HG03432 (cell line): ENCODE measurements at regions not wholly inside any gene's neighbourhood (a gene's known extent, or its start where the extent isn't known, plus 50 kb on each side); places are given as distances from the start of the nearest gene placed in this dataset.
"Not testable (repeated sequence)": the region's sequence is repeated elsewhere in the genome, so short reads cannot be mapped to it uniquely, and the experiment has no call there.

ENCODE experiments used
- ATAC-seq: cut with Tn5 transposase; IDR thresholded peaks from one replicate; pipeline ENCODE4 v1.9.1; 2021; ENCODE audit warnings: mild to moderate bottlenecking, moderate library complexity; ENCODE audit not compliant: unreplicated experiment

DNA sequence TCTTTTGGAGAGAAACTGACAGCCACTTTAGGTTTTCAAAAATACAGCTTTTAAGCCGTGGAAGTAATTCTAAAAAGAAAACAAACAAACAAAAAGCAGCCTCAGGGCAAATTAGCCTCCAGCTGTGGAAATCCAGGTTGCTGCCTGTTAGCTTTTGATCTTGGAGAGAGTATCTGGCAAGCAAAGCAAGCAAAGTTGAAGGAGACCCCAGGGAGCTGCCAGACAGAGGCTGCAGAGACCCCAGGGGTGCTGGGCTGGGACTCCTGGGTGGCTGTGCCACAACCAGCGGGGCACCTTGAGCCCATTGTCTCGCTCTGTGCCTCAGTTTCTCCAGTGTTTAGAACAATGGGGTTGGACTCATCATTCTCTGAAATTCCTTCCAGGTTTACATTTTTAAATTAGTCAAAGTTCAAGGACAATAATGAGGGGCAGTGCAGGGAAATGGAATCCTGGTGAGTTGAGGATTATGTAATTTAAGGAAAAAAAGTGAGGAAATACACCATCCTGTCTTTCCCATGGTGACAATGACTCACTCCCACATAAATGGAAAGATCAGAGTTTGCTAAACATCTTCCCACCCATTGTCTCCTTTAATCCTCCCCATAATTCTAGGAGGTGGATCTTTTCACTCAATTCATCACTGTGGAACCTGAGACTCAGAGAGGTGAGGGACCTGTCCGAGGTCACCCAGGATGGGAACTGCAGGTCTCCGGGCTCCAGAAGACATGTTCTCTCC lies 480.5 kb downstream of the MATN1 start:
- ATAC-seq: no peak

DNA sequence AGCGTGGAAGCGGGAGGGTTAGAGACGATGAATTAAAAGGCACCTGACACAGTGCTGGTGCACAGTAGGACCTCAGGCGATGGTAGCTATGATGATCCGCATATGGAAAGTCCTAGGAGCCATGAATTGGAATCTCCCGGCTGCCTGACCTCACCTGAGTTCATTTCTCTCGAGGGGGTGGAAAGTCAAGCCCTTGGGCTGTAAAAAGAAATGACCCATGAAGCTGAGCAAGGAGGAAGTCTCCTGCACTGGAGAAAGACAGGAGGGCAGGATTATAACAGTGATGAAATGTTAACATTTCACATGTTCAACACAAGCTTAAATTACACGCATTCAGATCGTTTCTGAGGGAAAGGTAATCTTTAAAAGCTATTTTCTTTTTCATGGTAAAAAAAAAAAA lies 481.2 kb downstream of the MATN1 start:
- ATAC-seq: no peak

GRCh38 chr1:30241681-30242080 lies 481.7 kb downstream of the MATN1 start:
- no peak for ATAC-seq

DNA sequence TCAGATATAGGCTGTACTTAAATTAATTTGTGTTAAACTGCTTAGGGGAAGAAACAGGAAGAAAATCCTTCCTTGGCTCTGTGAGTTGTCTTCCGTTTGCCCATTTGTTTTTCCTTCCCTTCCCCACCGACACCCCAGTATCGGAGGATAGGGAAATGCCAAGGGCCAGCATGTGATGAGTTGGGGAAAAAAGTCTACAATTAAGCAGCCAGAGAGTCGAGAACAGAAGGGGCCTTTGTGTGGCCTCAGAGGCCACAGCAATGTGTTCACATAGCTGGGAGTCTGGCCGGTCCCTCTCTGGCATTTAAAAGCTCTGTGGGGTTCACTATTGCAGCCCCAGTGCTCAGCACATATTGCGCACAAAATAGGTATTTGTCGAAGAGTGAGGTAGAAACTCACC lies 489.3 kb downstream of the MATN1 start:
- ATAC-seq: no peak

GRCh38 chr1:30232288-30232899 lies 491.0 kb downstream of the MATN1 start:
- ATAC-seq: no peak

- no peak for ATAC-seq
Observed at GRCh38 chr1:30229960-30230359, 493.4 kb downstream of the MATN1 start.

GRCh38 chr1:30229557-30229956 lies 493.8 kb downstream of the MATN1 start:
- no peak for ATAC-seq

GRCh38 chr1:30226648-30227047 lies 496.7 kb downstream of the MATN1 start:
- ATAC-seq: no peak

DNA sequence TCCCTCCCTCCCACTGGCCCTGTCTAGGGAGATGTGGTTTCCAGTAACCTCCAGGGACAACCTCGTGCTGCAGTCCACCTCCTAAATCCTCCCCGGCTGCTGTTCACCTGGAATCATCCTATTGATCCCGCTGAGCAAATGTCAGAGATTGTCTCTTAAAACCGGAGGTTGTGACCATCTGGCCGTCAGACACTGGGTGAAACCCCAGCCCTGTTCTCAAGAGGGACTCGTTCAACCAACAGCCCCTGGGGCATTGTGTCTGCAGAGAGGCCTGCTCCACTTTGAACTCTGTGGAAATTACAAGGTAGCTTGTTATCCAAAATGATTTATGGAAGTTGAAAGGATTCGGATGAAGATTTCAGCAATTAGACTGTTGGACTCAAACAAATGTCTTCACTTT lies 498.0 kb downstream of the MATN1 start:
- ATAC-seq: no peak

- ATAC-seq: no peak
Observed at GRCh38 chr1:30219675-30220074, 503.7 kb downstream of the MATN1 start.

DNA sequence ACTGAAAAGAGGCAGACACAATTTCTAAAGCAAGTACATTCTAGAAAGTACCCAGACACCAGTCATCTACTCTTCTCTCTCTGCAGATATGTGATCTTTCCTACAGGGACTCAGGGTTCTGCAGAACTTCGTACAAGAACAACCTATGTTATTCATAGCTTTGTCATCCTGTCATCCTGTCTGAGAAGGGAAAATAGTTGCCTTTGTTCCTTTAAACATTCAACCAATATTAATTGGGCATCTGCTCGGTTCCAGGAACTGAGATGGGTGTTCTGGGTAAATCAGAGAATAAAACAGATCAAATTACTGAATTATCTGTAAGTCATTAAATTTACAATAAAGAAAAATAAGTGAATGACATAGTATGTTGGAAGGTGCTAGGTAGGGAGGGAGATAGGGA lies 504.9 kb downstream of the MATN1 start:
- ATAC-seq: no peak

DNA sequence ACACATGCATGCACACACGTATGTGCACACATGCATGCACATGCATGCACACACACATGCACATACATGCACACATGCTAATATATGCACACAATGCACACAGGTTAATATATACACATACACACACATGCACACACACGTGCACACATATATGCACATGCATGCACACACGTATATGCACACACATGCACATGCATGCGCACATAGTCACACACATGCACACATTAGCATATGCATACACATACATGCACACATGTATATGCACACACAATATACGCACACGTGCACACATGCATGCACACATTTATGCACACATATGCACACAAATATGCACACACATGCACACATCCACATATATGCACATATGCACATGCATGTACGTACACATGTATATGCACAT lies 506.8 kb downstream of the MATN1 start:
- ATAC-seq: no peak

GRCh38 chr1:30213936-30214335 lies 509.4 kb downstream of the MATN1 start:
- ATAC-seq: no peak

DNA sequence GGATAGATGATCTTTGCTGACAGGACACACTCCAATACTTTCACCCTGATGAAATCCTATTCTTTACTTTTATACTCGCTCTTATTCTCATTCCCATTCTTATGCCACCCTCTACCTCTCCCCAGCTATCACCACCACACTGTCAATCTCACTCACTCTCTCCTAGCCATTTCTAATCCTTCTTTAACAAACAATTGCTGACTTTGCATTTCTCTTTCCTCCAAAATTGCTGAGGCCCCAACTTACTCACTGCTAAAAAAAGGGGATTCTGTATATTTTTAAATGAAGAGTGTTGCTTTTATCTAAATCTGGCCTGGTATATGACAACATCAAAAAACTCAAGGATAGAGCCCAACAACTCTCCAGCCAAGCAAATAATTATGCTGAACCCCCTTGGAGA lies 515.4 kb downstream of the MATN1 start:
- not testable (repeated sequence) for ATAC-seq

DNA sequence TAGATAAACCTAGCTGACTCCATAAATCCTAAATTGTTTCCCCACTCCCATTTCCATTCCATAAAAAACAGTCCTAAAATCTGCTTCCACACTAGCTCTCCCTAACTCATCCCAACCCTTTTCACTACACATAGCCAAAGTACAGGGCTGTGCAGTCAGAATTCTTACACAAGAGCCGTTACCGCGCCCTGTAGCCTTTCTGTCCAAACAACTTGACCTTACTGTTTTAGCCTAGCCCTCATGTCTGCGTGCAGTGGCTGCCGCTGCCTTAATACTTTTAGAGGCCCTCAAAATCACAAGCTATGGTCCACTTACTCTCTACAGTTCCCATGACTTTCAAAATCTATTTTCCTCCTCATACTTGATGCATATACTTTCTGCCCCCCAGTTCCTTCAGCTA lies 516.8 kb downstream of the MATN1 start:
- ATAC-seq: not testable (repeated sequence)

DNA sequence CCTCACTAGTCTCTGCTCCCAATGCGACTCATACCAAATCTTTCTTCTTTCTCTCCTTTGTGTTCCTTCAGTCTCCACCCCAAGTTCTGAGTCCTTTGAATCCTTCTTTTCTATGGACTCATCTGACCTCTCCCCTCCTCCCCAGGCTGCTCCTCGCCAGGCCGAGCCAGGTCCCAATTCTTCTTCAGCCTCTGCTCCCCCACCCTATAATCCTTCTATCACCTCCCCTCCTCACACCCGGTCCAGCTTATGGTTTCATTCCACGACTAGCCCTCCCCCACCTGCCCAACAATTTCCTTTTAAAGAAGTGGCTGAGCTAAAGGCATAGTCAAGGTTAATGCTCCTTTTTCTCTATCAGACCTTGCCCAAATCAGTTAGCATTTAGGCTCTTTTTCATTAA lies 518.5 kb downstream of the MATN1 start:
- not testable (repeated sequence) for ATAC-seq

DNA sequence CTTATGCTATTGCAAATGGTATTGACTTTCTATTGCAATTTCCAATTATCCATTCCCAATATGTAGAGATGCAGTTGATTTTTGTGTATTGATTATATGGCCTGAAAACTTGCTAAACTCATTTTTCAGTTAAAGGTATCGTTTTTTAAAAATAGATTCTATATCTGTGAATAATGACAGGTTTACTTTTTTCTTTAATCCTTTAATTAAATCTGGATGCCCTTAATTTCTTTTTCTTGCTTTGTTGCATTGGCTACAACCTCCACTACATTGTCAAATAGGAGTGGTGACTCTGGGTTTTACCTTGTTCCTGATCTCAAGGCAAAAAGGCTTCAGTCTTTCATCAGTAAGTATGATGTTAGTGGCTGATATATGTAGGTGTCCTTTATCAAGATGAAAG lies 522.4 kb downstream of the MATN1 start:
- ATAC-seq: no peak

DNA sequence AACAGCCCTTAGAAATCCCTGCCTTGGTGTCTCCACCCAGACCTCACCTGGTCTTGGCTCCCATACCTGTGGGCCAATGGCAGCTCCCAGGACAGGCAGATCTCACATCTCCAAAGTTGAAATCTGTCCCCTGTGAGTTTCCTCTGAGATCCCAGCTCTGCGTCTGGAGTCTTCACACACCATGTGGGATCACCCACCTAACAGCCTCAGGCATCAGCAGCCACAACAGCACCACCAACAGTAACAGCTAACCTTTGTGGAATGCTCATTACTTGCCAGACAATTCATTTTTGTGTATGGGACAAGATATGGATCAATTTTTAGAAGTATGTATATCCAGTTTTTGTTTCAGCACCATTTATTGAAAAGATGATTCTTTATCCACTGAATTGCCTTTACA lies 523.2 kb downstream of the MATN1 start:
- ATAC-seq: no peak

GRCh38 chr1:30199563-30199962 lies 523.8 kb downstream of the MATN1 start:
- ATAC-seq: no peak

GRCh38 chr1:30198795-30199403 lies 524.5 kb downstream of the MATN1 start:
- no peak for ATAC-seq

GRCh38 chr1:30198451-30198760 lies 525.0 kb downstream of the MATN1 start:
- ATAC-seq: no peak

DNA sequence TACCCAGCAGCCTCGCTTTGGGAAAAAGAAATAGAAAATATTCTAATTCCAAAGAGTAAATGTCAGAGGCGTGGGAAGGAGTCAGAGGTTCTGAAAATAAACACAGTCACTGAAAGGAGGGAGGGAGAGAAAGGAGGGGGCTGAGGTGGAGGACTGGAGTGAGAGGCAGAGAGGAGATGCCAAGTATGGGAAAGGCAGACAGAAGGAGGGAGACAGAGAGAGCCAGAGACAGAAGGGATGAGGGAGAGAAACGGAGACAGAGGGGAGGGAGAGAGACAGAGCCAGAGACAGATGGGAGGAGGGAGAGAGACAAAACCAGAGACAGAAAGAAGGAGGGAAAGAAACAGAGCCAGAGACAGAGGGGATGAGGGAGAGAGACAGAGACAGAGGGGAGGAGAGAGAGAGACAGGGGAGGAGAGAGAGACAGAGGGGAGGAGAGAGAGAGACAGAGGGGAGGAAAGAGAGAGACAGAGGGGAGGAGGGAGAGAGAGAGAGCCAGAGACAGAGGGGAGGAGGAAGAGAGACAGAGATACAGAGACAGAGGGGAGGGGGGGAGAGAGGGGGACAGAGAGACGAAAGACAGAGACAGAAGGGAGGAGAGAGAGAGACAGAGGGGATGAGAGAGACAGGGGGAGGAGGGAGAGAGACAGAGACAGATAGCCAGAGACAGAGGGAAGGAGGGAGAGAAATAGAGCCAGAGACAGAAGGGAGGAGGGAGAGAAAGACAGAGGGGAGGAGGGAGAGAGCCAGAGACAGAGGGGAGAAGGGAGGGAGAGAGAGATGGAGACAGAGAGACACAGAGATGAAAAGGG lies 525.5 kb downstream of the MATN1 start:
- ATAC-seq: no peak
